HG03558 (cell line): ENCODE measurements at regions not wholly inside any gene's neighbourhood (a gene's known extent, or its start where the extent isn't known, plus 50 kb on each side); places are given as distances from the start of the nearest gene placed in this dataset.
A peak's percentile ranks its signal among the peaks of the same experiment; 100 is the strongest.
"Not testable (repeated sequence)": the region's sequence is repeated elsewhere in the genome, so short reads cannot be mapped to it uniquely, and the experiment has no call there.

Experiments used
- ATAC-seq: cut with Tn5 transposase; IDR thresholded peaks from one replicate; pipeline ENCODE4 v1.9.1; 2021; ENCODE audit warnings: moderate number of reproducible peaks; ENCODE audit not compliant: unreplicated experiment; ENCODE audit errors: extremely low read depth

GRCh38 chr9:106755736-106756135 is 107.2 kb upstream of the ZNF462 start:
- no peak for ATAC-seq

GRCh38 chr9:106757514-106757913 is 105.5 kb upstream of the ZNF462 start:
- no peak for ATAC-seq

- ATAC-seq, result peak; percentile 91
Measured at GRCh38 chr9:106758911-106759310, 104.1 kb upstream of the ZNF462 start.

GRCh38 chr9:106761493-106761892 is 101.5 kb upstream of the ZNF462 start:
- no peak for ATAC-seq

GRCh38 chr9:106766616-106767015 is 96.3 kb upstream of the ZNF462 start:
- no peak for ATAC-seq

- ATAC-seq, result no peak
Measured at GRCh38 chr9:106769331-106769730, 93.6 kb upstream of the ZNF462 start.

GRCh38 chr9:106771608-106772007 is 91.4 kb upstream of the ZNF462 start:
- no peak for ATAC-seq

GRCh38 chr9:106772523-106773290 is 90.3 kb upstream of the ZNF462 start:
- no peak for ATAC-seq

- no peak for ATAC-seq
Measured at GRCh38 chr9:106773750-106774149, 89.2 kb upstream of the ZNF462 start.

- ATAC-seq, result no peak
Measured at GRCh38 chr9:106775960-106776359, 87.0 kb upstream of the ZNF462 start.

GRCh38 chr9:106779796-106780195 is 83.2 kb upstream of the ZNF462 start:
- no peak for ATAC-seq

- ATAC-seq, result no peak
Measured at GRCh38 chr9:106783121-106783520, 79.8 kb upstream of the ZNF462 start.

GRCh38 chr9:106784076-106784475 is 78.9 kb upstream of the ZNF462 start:
- no peak for ATAC-seq

GRCh38 chr9:106785200-106785599 is 77.8 kb upstream of the ZNF462 start:
- no peak for ATAC-seq

- ATAC-seq, result not testable (repeated sequence)
Measured at GRCh38 chr9:106788021-106788420, 74.9 kb upstream of the ZNF462 start.

- no peak for ATAC-seq
Measured at GRCh38 chr9:106795031-106795430, 67.9 kb upstream of the ZNF462 start.

- ATAC-seq, result no peak
Measured at GRCh38 chr9:106796771-106797170, 66.2 kb upstream of the ZNF462 start.

GRCh38 chr9:106797299-106797698 is 65.7 kb upstream of the ZNF462 start:
- ATAC-seq, result no peak

- ATAC-seq, result no peak
Measured at GRCh38 chr9:106798016-106798799, 64.8 kb upstream of the ZNF462 start.

GRCh38 chr9:106799152-106799551 is 63.8 kb upstream of the ZNF462 start:
- no peak for ATAC-seq

- no peak for ATAC-seq
Measured at GRCh38 chr9:106800701-106801270, 62.2 kb upstream of the ZNF462 start.
